Endothelial cell of umbilical vein (primary cell): ENCODE measurements at regions not wholly inside any gene's neighbourhood (a gene's known extent, or its start where the extent isn't known, plus 50 kb on each side); places are given as distances from the start of the nearest gene placed in this dataset.

Source experiments
- BruUV-seq: library from RNA; stranded (reverse); fragments of 400-500 nt; replicated peaks from 2 replicates; lab custom pipeline; 2021; lab: Mats Ljungman, UMichigan
- CTCF ChIA-PET: fragments of 300-600, 350-600 bp; sonication (Branson Sonifier 250); formaldehyde crosslinking; loops from one replicate; lab custom pipeline; 2021; ENCODE audit warnings: antibody characterized with exemption, inconsistent platforms; lab: Charles Lee
- POLR2A ChIA-PET: fragments of 300-600, 350-600 bp; sonication (Branson Sonifier 250); formaldehyde crosslinking; loops from one replicate; lab custom pipeline; 2021; ENCODE audit warnings: antibody characterized with exemption, inconsistent platforms; lab: Charles Lee
- DNase-seq: peaks from one replicate; pipeline ENCODE4 v3.0.0-alpha.2; 2011; ENCODE audit warnings: low read depth, low spot score
- FAIRE-seq: peaks from 2 replicates; lab custom pipeline; 2011; peaks lifted over from hg19 to GRCh38; lab: Jason Lieb, UNC
- H2AFZ ChIP-seq: 2 replicates; pipeline ENCODE4 v1.6.0; 2012; ENCODE audit warnings: low read depth, low read length, control low read depth, inconsistent platforms
- H3K27ac ChIP-seq: 2 replicates; pipeline ENCODE4 v1.5.1; 2011; ENCODE audit warnings: low read depth, mild to moderate bottlenecking, control low read depth, low read length, moderate library complexity; ENCODE audit not compliant: insufficient read depth
- H3K27me3 ChIP-seq, 2 experiments: 2 replicates each; pipeline versions ENCODE4 v1.6.0 to v1.6.1; 2011; ENCODE audit warnings: low read length in 2 of 2, mixed read lengths in 1 of 2; ENCODE audit not compliant: control insufficient read depth in 2 of 2, insufficient read depth in 2 of 2
- H3K36me3 ChIP-seq, 2 experiments: 2 replicates in 1 of 2; 3 replicates in 1 of 2; pipeline ENCODE4 v1.5.1; 2011; ENCODE audit warnings: low read length in 2 of 2, mild to moderate bottlenecking in 1 of 2, moderate library complexity in 1 of 2; ENCODE audit not compliant: control insufficient read depth in 2 of 2, insufficient read depth in 2 of 2; ENCODE audit errors: extremely low read depth in 1 of 2
- H3K4me1 ChIP-seq: 3 replicates; pipeline ENCODE4 v1.5.1; 2011; ENCODE audit warnings: mild to moderate bottlenecking, low read length; ENCODE audit not compliant: control insufficient read depth, insufficient read depth; ENCODE audit errors: extremely low read depth
- H3K4me2 ChIP-seq: 2 replicates; pipeline ENCODE4 v1.6.1; 2011; ENCODE audit warnings: low read length, control low read depth, mixed read lengths; ENCODE audit not compliant: insufficient read depth
- H3K4me3 ChIP-seq, 3 experiments: fragments of 200-600 bp in 1 of 3; sonication (generic), shearing (Covaris generic) in 1 of 3; replicated peaks in 1 of 3; 2 replicates each; pipeline ENCODE4 v1.5.1; 2011 to 2016; ENCODE audit warnings: control low read depth in 3 of 3, low read length in 3 of 3, mild to moderate bottlenecking in 2 of 3, inconsistent platforms in 1 of 3, low read depth in 1 of 3, moderate library complexity in 1 of 3; ENCODE audit not compliant: insufficient read depth in 1 of 3
- H3K79me2 ChIP-seq: 2 replicates; pipeline ENCODE4 v1.6.0; 2012; ENCODE audit warnings: low read length, inconsistent platforms; ENCODE audit not compliant: control insufficient read depth, insufficient read depth
- H3K9ac ChIP-seq: replicated peaks from 2 replicates; pipeline ENCODE3; 2011; ENCODE audit warnings: low read length, control low read depth; ENCODE audit not compliant: insufficient read depth; ENCODE audit errors: extremely low read depth
- H3K9me1 ChIP-seq: replicated peaks from 3 replicates; pipeline ENCODE4 v1.6.0; 2011; ENCODE audit warnings: mild to moderate bottlenecking, low read length; ENCODE audit not compliant: control insufficient read depth, insufficient read depth; ENCODE audit errors: extremely low read depth
- H3K9me3 ChIP-seq: replicated peaks from 2 replicates; pipeline ENCODE4 v1.5.1; 2012; ENCODE audit warnings: low read length, inconsistent platforms; ENCODE audit not compliant: control insufficient read depth, insufficient read depth
- H4K20me1 ChIP-seq: replicated peaks from 2 replicates; pipeline ENCODE3; 2011; ENCODE audit warnings: mild to moderate bottlenecking, low read length; ENCODE audit not compliant: control insufficient read depth, insufficient read depth; ENCODE audit errors: extremely low read depth
- EZH2 ChIP-seq: IDR thresholded peaks from 2 replicates; pipeline ENCODE4 v1.6.1; 2012; ENCODE audit warnings: borderline replicate concordance, low read depth, mild to moderate bottlenecking, moderate library complexity, low read length, inconsistent platforms; ENCODE audit not compliant: severe bottlenecking
- FOS ChIP-seq: IDR thresholded peaks from 2 replicates; pipeline ENCODE4 v1.6.1; 2011; ENCODE audit warnings: mild to moderate bottlenecking, low read length, moderate library complexity, borderline replicate concordance; ENCODE audit not compliant: insufficient read depth
- GATA2 ChIP-seq: IDR thresholded peaks from 2 replicates; pipeline ENCODE4 v1.7.0; 2011; ENCODE audit warnings: low read depth, mild to moderate bottlenecking, moderate library complexity, mixed read lengths, low read length; ENCODE audit not compliant: insufficient read length, insufficient read depth
- JUN ChIP-seq: IDR thresholded peaks from 2 replicates; pipeline ENCODE4 v1.6.1; 2011; ENCODE audit warnings: borderline replicate concordance, low read depth; ENCODE audit not compliant: insufficient read length, insufficient read depth
- MAX ChIP-seq: IDR thresholded peaks from 2 replicates; pipeline ENCODE4 v1.6.1; 2011; ENCODE audit not compliant: insufficient read depth, insufficient read length
- MYC ChIP-seq: IDR thresholded peaks from one replicate; pipeline ENCODE4 v1.6.1; 2011; ENCODE audit warnings: mild to moderate bottlenecking, low read depth, low read length
- POLR2A ChIP-seq: IDR thresholded peaks from 2 replicates; pipeline ENCODE4 v1.6.1; 2012; ENCODE audit warnings: low read depth, mild to moderate bottlenecking, control low read depth, low read length
- POLR2AphosphoS5 ChIP-seq: IDR thresholded peaks from 2 replicates; pipeline ENCODE4 v1.6.1; 2012; ENCODE audit warnings: low read depth, mild to moderate bottlenecking, control low read depth, low read length, moderate library complexity; ENCODE audit not compliant: insufficient read depth
- dilution Hi-C: fragments of 300-500 bp; cut with MboI; formaldehyde crosslinking; loops from one replicate; pipeline ENCODE4 v1.15.0; 2019; ENCODE audit warnings: low sequenced_read_pairs; ENCODE audit not compliant: extremely low pct_ligation_motif_present
- intact Hi-C: fragments of 100-400 bp; cut with micrococcal nuclease; formaldehyde crosslinking; loops from one replicate; pipeline ENCODE4 v1.10.0; 2022
- TF ChIP-seq, protein P1 (sequence below), 2 donors: IDR thresholded peaks; 1 replicate in 1 of 2; 2 replicates in 1 of 2; pipeline ENCODE4 v1.5.1; 2011; ENCODE audit warnings: low read length in 2 of 2, mild to moderate bottlenecking in 2 of 2, moderate library complexity in 2 of 2, control low read depth in 1 of 2, inconsistent platforms in 1 of 2, low read depth in 1 of 2; ENCODE audit not compliant: insufficient read depth in 1 of 2; ENCODE audit errors: extremely low read depth in 1 of 2

DNA sequence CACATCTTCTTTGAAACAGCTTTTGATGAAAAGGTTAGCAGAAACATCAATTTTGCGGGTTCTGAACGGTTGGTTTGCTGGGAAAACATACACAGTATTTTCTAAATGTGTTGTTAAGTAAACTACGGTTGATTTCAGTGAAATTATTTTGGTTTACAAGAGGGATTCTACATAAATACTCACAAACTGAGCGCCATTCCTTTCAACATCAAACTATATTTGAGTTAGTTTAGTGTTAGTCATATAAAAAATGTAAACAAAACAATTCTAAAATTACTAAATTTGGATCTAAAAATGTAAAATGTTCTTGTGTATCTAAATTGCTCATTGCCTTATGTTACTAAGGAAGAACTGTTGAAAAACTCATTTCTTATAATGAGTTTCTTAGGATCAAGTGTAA lies 425.6 kb downstream of the PCDH18 start:
- no peak for FAIRE-seq

More for the DNA sequence above, 425.6 kb downstream of the PCDH18 start:
- Histone ChIP-seq H3K9ac (no peak overlapping the region), H3K4me3 (no peak overlapping the region), H4K20me1 (no peaks in the 10 kb centered on the region), H3K4me2 (no peak overlapping the region), H3K27ac (no peak overlapping the region), H3K27me3 (no peaks in the 10 kb centered on the region), H3K79me2 (no peaks in the 10 kb centered on the region), H3K36me3 (no peaks in the 10 kb centered on the region), H3K4me1 (no peaks in the 10 kb centered on the region), H3K9me1 (no peaks in the 10 kb centered on the region), H3K9me3 (no peaks in the 10 kb centered on the region), H2AFZ (no peak overlapping the region)
- TF ChIP-seq JUN (no peak), POLR2A (no peak), POLR2AphosphoS5 (no peak), EZH2 (no peak), GATA2 (no peak), MYC (no peak), FOS (no peak), MAX (no peak)
- TF ChIP-seq, protein P1, sequence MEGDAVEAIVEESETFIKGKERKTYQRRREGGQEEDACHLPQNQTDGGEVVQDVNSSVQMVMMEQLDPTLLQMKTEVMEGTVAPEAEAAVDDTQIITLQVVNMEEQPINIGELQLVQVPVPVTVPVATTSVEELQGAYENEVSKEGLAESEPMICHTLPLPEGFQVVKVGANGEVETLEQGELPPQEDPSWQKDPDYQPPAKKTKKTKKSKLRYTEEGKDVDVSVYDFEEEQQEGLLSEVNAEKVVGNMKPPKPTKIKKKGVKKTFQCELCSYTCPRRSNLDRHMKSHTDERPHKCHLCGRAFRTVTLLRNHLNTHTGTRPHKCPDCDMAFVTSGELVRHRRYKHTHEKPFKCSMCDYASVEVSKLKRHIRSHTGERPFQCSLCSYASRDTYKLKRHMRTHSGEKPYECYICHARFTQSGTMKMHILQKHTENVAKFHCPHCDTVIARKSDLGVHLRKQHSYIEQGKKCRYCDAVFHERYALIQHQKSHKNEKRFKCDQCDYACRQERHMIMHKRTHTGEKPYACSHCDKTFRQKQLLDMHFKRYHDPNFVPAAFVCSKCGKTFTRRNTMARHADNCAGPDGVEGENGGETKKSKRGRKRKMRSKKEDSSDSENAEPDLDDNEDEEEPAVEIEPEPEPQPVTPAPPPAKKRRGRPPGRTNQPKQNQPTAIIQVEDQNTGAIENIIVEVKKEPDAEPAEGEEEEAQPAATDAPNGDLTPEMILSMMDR (IDR thresholded peaks at IDR 0.05; ENCODE audit: extremely low read depth in 1 of 2, insufficient read depth in 1 of 2, low read depth in 1 of 2, low read length in 2 of 2), result no peak
- BruUV-seq, result no TSS peak
- dilution Hi-C loops, result no loop called here
- DNase-seq, result no peak
- intact Hi-C loops, result no loop called here
- POLR2A ChIA-PET, result no interaction called here
- CTCF ChIA-PET, result interaction anchor here (2.2 kb wide), 1 partner anchor 17 kb away, joined by 10 read pairs; no protein-coding TSS in a partner anchor
